Adrenal gland (tissue), 9 donors: ENCODE measurements at regions not wholly inside any gene's neighbourhood (a gene's known extent, or its start where the extent isn't known, plus 50 kb on each side); places are given as distances from the start of the nearest gene placed in this dataset.

ENCODE experiments used
- DNase-seq, 7 donors: peaks; one replicate each; pipeline ENCODE4 v3.0.0-alpha.2; 2019 to 2020
- H3K27ac ChIP-seq, 5 donors: fragments of 200-600 bp; sonication (generic) in 4 of 5; 1 replicate in 3 of 5; 2 replicates in 2 of 5; pipeline versions ENCODE4 v1.5.1 to v1.8.0; 2016 to 2020; ENCODE audit warnings: mild to moderate bottlenecking in 1 of 5
- H3K27me3 ChIP-seq: fragments of 200-600 bp; 2 replicates; pipeline ENCODE4 v1.8.0; 2021
- H3K36me3 ChIP-seq, 2 donors: fragments of 200-600 bp; replicated peaks in 1 of 2; 1 replicate in 1 of 2; 2 replicates in 1 of 2; pipeline versions ENCODE4 v1.5.1 to v1.8.0; 2018 to 2022
- H3K4me1 ChIP-seq, 2 donors: fragments of 200-600 bp; replicated peaks in 1 of 2; 1 replicate in 1 of 2; 2 replicates in 1 of 2; pipeline versions ENCODE4 v1.5.1 to v1.8.0; 2018 to 2021
- H3K4me3 ChIP-seq, 4 donors: fragments of 200-600 bp; sonication (generic) in 3 of 4; one replicate each; pipeline ENCODE4 v1.5.1; 2016 to 2018
- H3K9me3 ChIP-seq, 3 donors: fragments of 200-600 bp; sonication (generic) in 1 of 3; replicated peaks in 1 of 3; 1 replicate in 2 of 3; 2 replicates in 1 of 3; pipeline versions ENCODE4 v1.5.1 to v1.8.0; 2016 to 2021
- POLR2A ChIP-seq, 2 donors: fragments of 450-650 bp; IDR thresholded peaks; one replicate each; pipeline ENCODE4 v1.6.1; 2017; ENCODE audit warnings: antibody characterized with exemption in 2 of 2, mild to moderate bottlenecking in 2 of 2, moderate library complexity in 1 of 2
- WGBS, 4 donors: extraction: QIAGEN DNeasy Blood & Tissue Kit in 2 of 4; methylation state at CpG; one replicate each; pipeline versions ENCODE4 v1.1.5 to v1.1.7; 2013 to 2017; 5-methylcytosine and 5-hydroxymethylcytosine counted together
- intact Hi-C, 2 donors: fragments of 100-400 bp; cut with DNase I; formaldehyde crosslinking; loops; one replicate each; pipeline versions ENCODE4 v1.14.1 to v1.15.0; 2022 to 2023
- TF ChIP-seq, protein P1 (sequence below), 6 experiments: fragments of 450-650 bp in 4 of 6; fragments of 200-600 bp in 2 of 6; sonication (generic) in 1 of 6; IDR thresholded peaks; 1 replicate in 5 of 6; 2 replicates in 1 of 6; pipeline versions ENCODE4 v1.5.1 to v1.8.0; 2016 to 2021; ENCODE audit warnings: antibody characterized with exemption in 6 of 6, mild to moderate bottlenecking in 2 of 6, moderate library complexity in 1 of 6
- donor health status: healthy with polysubstance abuse.
- donor health status: Bipolar disorder and iron deficiency.
- donor health status: DM: yes; HTN: yes; CAD: no.
- donor health status: DM: no; HTN: no; CAD: no.
- donor health status: DM: no; HTN: no; CAD: no.

DNA sequence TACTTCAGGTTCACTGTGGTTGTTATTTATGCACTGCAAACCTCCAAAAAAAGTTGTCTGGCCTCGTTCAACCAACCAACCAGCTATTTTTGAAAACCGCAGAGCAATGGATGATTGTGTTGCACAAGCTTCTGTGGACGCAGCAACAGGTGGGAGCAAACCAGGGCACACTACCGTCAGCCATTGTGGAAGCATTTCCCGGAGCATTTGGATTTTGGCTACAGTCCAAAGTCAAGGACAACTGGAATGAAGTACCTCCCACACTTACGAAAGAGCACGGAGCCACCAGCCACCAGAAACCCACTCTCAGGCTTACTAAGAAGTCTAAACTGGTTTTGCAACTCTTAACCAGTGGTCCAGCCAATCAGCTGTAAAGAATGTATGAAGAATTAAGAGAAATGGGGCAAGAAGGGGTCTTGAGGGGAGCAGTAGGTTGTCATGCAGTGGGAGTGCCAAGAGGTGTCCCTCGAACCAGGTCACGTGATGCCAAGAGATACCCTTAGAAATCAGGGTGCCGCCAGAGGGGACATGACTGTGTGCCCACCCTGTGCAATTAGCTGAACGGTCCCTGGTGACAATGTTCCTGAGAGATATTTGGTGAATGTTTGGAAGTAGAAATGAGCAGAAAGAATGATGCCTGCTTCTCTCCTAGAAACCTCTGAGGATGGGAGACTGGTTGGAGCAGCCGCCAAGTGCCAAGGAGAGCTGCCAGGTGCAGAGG lies 68.9 kb upstream of the PCSK6 start:
- no peak overlapping the region for H3K27ac ChIP-seq
- no peaks in the 10 kb centered on the region for H3K36me3 ChIP-seq
- no peaks in the 10 kb centered on the region for H3K27me3 ChIP-seq
- 55 to 59% (median 57%) methylated on average over 12 of the region's 12 CpGs for WGBS, 4 donors
- no peaks in the 10 kb centered on the region for H3K9me3 ChIP-seq
- peak in 1 of 7 donors; percentile 17 for DNase-seq
- H3K4me3 ChIP-seq: no peak overlapping the region
- H3K4me1 ChIP-seq: no peaks in the 10 kb centered on the region
- TF ChIP-seq POLR2A (IDR thresholded peaks at IDR 0.05): no peak
- TF ChIP-seq, protein P1, sequence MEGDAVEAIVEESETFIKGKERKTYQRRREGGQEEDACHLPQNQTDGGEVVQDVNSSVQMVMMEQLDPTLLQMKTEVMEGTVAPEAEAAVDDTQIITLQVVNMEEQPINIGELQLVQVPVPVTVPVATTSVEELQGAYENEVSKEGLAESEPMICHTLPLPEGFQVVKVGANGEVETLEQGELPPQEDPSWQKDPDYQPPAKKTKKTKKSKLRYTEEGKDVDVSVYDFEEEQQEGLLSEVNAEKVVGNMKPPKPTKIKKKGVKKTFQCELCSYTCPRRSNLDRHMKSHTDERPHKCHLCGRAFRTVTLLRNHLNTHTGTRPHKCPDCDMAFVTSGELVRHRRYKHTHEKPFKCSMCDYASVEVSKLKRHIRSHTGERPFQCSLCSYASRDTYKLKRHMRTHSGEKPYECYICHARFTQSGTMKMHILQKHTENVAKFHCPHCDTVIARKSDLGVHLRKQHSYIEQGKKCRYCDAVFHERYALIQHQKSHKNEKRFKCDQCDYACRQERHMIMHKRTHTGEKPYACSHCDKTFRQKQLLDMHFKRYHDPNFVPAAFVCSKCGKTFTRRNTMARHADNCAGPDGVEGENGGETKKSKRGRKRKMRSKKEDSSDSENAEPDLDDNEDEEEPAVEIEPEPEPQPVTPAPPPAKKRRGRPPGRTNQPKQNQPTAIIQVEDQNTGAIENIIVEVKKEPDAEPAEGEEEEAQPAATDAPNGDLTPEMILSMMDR (IDR thresholded peaks at IDR 0.05): no peak
- intact Hi-C loops: no loop called here

DNA sequence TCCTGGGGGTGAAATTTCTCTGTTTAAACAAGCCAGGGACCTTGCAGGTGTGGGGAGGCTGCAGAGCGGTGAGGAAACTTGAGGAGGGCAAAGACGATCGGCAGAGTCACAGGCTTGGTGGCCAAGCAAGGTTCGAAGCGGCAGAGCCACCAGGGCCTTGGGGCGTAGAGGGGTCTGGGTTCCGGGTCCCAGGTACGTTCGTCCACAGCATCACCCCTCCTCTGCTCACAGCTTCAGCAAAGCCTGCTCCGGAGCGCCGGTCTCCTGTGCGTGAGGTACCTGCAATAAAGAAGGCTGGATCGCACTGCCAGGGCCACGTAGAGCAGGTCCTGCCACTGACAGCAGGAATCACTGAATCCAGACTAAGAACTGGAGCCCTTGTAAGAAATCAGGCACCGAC lies 66.8 kb upstream of the PCSK6 start:
- peaks cover 7% of the 10 kb centered on the region for H3K27me3 ChIP-seq
- no peaks in the 10 kb centered on the region for H3K9me3 ChIP-seq
- no peaks in the 10 kb centered on the region for H3K4me1 ChIP-seq
- DNase-seq: no peak
- no peaks in the 10 kb centered on the region for H3K36me3 ChIP-seq
- H3K27ac ChIP-seq: no peak overlapping the region
- no peak for TF ChIP-seq POLR2A (IDR thresholded peaks at IDR 0.05)
- TF ChIP-seq, protein P1 (IDR thresholded peaks at IDR 0.05): no peak
- 78 to 91% (median 84%) methylated on average over 14 to 16 of the region's 16 CpGs for WGBS, 4 donors
- intact Hi-C loops: no loop called here
- H3K4me3 ChIP-seq: no peak overlapping the region

- intact Hi-C loops: no loop called here
- WGBS, 4 donors: 86 to 90% (median 89%) methylated on average over 24 to 25 of the region's 25 CpGs
- Histone ChIP-seq H3K27ac (no peak overlapping the region), H3K27me3 (peaks cover 7% of the 10 kb centered on the region), H3K4me3 (no peak overlapping the region), H3K4me1 (no peaks in the 10 kb centered on the region), H3K9me3 (no peaks in the 10 kb centered on the region), H3K36me3 (no peaks in the 10 kb centered on the region)
- DNase-seq: no peak
- TF ChIP-seq, protein P1 (IDR thresholded peaks at IDR 0.05): no peak
- no peak for TF ChIP-seq POLR2A (IDR thresholded peaks at IDR 0.05)
Observed at GRCh38 chr15:101554115-101554915, 64.8 kb upstream of the PCSK6 start.

GRCh38 chr15:101551696-101552591 lies 62.4 kb upstream of the PCSK6 start:
- intact Hi-C loops: no loop called here
- H3K27me3 ChIP-seq: peaks cover 7% of the 10 kb centered on the region

More at GRCh38 chr15:101551696-101552591, 62.4 kb upstream of the PCSK6 start:
- Histone ChIP-seq H3K4me3 (no peak overlapping the region), H3K27ac (no peak overlapping the region), H3K4me1 (no peaks in the 10 kb centered on the region), H3K36me3 (no peaks in the 10 kb centered on the region), H3K9me3 (no peaks in the 10 kb centered on the region)
- TF ChIP-seq, protein P1 (IDR thresholded peaks at IDR 0.05): no peak
- TF ChIP-seq POLR2A (IDR thresholded peaks at IDR 0.05): no peak
- no peak for DNase-seq
- WGBS, 4 donors: 84 to 90% (median 85%) methylated on average over 12 to 20 of the region's 20 CpGs
